Adrenal gland (tissue), 5 donors: ENCODE measurements at regions not wholly inside any gene's neighbourhood (a gene's known extent, or its start where the extent isn't known, plus 50 kb on each side); places are given as distances from the start of the nearest gene placed in this dataset.

ENCODE experiments used
- POLR2A ChIP-seq, 2 donors: fragments of 450-650 bp; IDR thresholded peaks; one replicate each; pipeline ENCODE4 v1.6.1; 2017; ENCODE audit warnings: antibody characterized with exemption in 2 of 2, mild to moderate bottlenecking in 2 of 2, moderate library complexity in 1 of 2
- TF ChIP-seq, protein P1 (sequence below), 6 experiments: fragments of 450-650 bp in 4 of 6; fragments of 200-600 bp in 2 of 6; sonication (generic) in 1 of 6; IDR thresholded peaks; 1 replicate in 5 of 6; 2 replicates in 1 of 6; pipeline versions ENCODE4 v1.5.1 to v1.8.0; 2016 to 2021; ENCODE audit warnings: antibody characterized with exemption in 6 of 6, mild to moderate bottlenecking in 2 of 6, moderate library complexity in 1 of 6
- donor health status: DM: no; HTN: no; CAD: no.

DNA sequence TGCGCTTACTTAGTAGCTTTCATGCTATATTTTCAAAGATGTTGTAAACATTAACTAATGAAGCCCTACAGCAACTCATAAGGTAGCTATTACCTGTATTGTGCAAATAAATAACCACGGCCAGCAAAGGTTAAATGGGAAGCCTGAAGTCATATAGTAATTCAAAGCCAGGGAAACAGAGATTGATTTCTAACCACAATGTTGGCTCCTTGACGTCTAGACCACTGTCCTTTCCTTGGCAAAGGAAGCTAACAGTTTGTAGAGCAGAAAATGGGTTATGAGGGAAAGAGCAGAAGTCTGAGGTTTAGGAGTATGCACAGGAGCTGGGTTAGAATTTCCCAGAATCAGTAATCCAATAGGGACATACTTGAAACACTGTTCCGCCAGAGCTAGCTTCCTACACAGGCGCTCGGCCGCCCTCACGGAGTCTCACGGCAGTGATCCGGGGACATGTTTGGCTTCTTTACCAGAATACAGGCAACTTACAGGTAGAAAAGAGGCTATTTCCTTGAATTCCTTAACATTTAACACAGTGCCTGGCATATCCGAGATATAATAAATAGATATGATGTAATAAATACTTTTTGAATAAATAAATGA lies 298.8 kb upstream of the LYPLAL1 start:
- TF ChIP-seq POLR2A (IDR thresholded peaks at IDR 0.05), result no peak
- TF ChIP-seq, protein P1, sequence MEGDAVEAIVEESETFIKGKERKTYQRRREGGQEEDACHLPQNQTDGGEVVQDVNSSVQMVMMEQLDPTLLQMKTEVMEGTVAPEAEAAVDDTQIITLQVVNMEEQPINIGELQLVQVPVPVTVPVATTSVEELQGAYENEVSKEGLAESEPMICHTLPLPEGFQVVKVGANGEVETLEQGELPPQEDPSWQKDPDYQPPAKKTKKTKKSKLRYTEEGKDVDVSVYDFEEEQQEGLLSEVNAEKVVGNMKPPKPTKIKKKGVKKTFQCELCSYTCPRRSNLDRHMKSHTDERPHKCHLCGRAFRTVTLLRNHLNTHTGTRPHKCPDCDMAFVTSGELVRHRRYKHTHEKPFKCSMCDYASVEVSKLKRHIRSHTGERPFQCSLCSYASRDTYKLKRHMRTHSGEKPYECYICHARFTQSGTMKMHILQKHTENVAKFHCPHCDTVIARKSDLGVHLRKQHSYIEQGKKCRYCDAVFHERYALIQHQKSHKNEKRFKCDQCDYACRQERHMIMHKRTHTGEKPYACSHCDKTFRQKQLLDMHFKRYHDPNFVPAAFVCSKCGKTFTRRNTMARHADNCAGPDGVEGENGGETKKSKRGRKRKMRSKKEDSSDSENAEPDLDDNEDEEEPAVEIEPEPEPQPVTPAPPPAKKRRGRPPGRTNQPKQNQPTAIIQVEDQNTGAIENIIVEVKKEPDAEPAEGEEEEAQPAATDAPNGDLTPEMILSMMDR (IDR thresholded peaks at IDR 0.05), result no peak
